ENCODE measurements at regions not wholly inside any gene's neighbourhood (a gene's known extent, or its start where the extent isn't known, plus 50 kb on each side); places are given as distances from the start of the nearest gene placed in this dataset.

GRCh38 chr21:35862969-35863368 lies 197.4 kb downstream of the SETD4 start:
- no TSS peak for BruUV-seq (replicated peaks)
- Mint-ChIP-seq H3K9me3 (ENCODE audit: unreplicated experiment) (peaks cover 7% of the 10 kb centered on the region), H3K4me3 (ENCODE audit: unreplicated experiment) (no peak overlapping the region), H3K27me3 (ENCODE audit: insufficient read depth, unreplicated experiment) (peaks cover 55% of the 10 kb centered on the region), H3K27ac (ENCODE audit: low read depth, unreplicated experiment) (no peak overlapping the region), H3K36me3 (ENCODE audit: insufficient read depth, unreplicated experiment) (no peaks in the 10 kb centered on the region), H3K4me1 (ENCODE audit: insufficient read depth, unreplicated experiment) (no peaks in the 10 kb centered on the region)
- CTCF ChIA-PET: interaction anchor here (0.9 to 1.3 kb wide), 2 partner anchors 24 to 1117 kb away, joined by 3 read pairs; no protein-coding TSS in a partner anchor
- no peak for DNase-seq (ENCODE audit: unreplicated experiment)
- POLR2A ChIA-PET: no interaction called here
- intact Hi-C loops (cut with micrococcal nuclease): no loop called here
- TF ChIP-seq CTCF (IDR thresholded peaks at IDR 0.05; ENCODE audit: unreplicated experiment): no peak

- TF ChIP-seq CTCF (IDR thresholded peaks at IDR 0.05; ENCODE audit: unreplicated experiment): no peak
- no TSS peak for BruUV-seq (replicated peaks)
- Mint-ChIP-seq H3K27ac (ENCODE audit: low read depth, unreplicated experiment) (no peak overlapping the region), H3K4me3 (ENCODE audit: unreplicated experiment) (no peak overlapping the region), H3K27me3 (ENCODE audit: insufficient read depth, unreplicated experiment) (peaks cover 63% of the 10 kb centered on the region), H3K36me3 (ENCODE audit: insufficient read depth, unreplicated experiment) (no peaks in the 10 kb centered on the region), H3K9me3 (ENCODE audit: unreplicated experiment) (no peaks in the 10 kb centered on the region), H3K4me1 (ENCODE audit: insufficient read depth, unreplicated experiment) (no peaks in the 10 kb centered on the region)
- ChIA-PET CTCF (interaction anchor here (0.6 to 0.7 kb wide), 3 partner anchors 121 to 710 kb away, joined by 3 read pairs; no protein-coding TSS in a partner anchor), POLR2A (no interaction called here)
- no peak for DNase-seq (ENCODE audit: unreplicated experiment)
- intact Hi-C loops (cut with micrococcal nuclease): no loop called here
These were observed 198.7 kb downstream of the SETD4 start for GRCh38 chr21:35861661-35862060.

- intact Hi-C loops (cut with micrococcal nuclease): no loop called here
- Mint-ChIP-seq H3K27ac (ENCODE audit: low read depth, unreplicated experiment) (no peak overlapping the region), H3K9me3 (ENCODE audit: unreplicated experiment) (no peaks in the 10 kb centered on the region), H3K4me3 (ENCODE audit: unreplicated experiment) (no peak overlapping the region), H3K27me3 (ENCODE audit: insufficient read depth, unreplicated experiment) (peaks cover 76% of the 10 kb centered on the region), H3K36me3 (ENCODE audit: insufficient read depth, unreplicated experiment) (no peaks in the 10 kb centered on the region), H3K4me1 (ENCODE audit: insufficient read depth, unreplicated experiment) (no peaks in the 10 kb centered on the region)
- CTCF ChIA-PET: no interaction called here
- no peak for TF ChIP-seq CTCF (IDR thresholded peaks at IDR 0.05; ENCODE audit: unreplicated experiment)
- BruUV-seq (replicated peaks): no TSS peak
- POLR2A ChIA-PET: interaction anchor here (0.7 to 1.0 kb wide), 2 partner anchors 10 to 20 kb away, joined by 3 read pairs; no protein-coding TSS in a partner anchor
- DNase-seq (ENCODE audit: unreplicated experiment): no peak
These were observed 200.0 kb downstream of the SETD4 start for GRCh38 chr21:35860189-35860869.

GRCh38 chr21:35859677-35860076 lies 200.6 kb downstream of the SETD4 start:
- Mint-ChIP-seq H3K4me1 (ENCODE audit: insufficient read depth, unreplicated experiment) (no peaks in the 10 kb centered on the region), H3K4me3 (ENCODE audit: unreplicated experiment) (no peak overlapping the region), H3K27me3 (ENCODE audit: insufficient read depth, unreplicated experiment) (peaks cover 81% of the 10 kb centered on the region), H3K9me3 (ENCODE audit: unreplicated experiment) (no peaks in the 10 kb centered on the region), H3K27ac (ENCODE audit: low read depth, unreplicated experiment) (no peak overlapping the region), H3K36me3 (ENCODE audit: insufficient read depth, unreplicated experiment) (no peaks in the 10 kb centered on the region)
- ChIA-PET POLR2A (interaction anchor here (1.0 kb wide), 1 partner anchor 9 kb away, joined by 3 read pairs; no protein-coding TSS in a partner anchor), CTCF (interaction anchor here (0.8 kb wide), 1 partner anchor 1094 kb away, joined by 4 read pairs; no protein-coding TSS in a partner anchor)
- BruUV-seq (replicated peaks): no TSS peak
- intact Hi-C loops (cut with micrococcal nuclease): no loop called here
- DNase-seq (ENCODE audit: unreplicated experiment): no peak
- TF ChIP-seq CTCF (IDR thresholded peaks at IDR 0.05; ENCODE audit: unreplicated experiment): no peak

Measured in MCF 10A (cell line).